HepG2 (cell line): ENCODE measurements at regions not wholly inside any gene's neighbourhood (a gene's known extent, or its start where the extent isn't known, plus 50 kb on each side); places are given as distances from the start of the nearest gene placed in this dataset.

Experiments used
- CHD2 ChIP-seq: IDR thresholded peaks from 2 replicates; pipeline ENCODE4 v1.6.1; 2011; ENCODE audit warnings: low read depth, low read length, improper control_type of control experiment
- HDAC6 ChIP-seq: fragments of 200-600 bp; sonication (generic); IDR thresholded peaks from 2 replicates; pipeline ENCODE4 v1.7.0; 2017; ENCODE audit warnings: mild to moderate bottlenecking, antibody characterized with exemption, low read length, low read depth
- JUN ChIP-seq: sonication (generic); formaldehyde crosslinking; IDR thresholded peaks from 2 replicates; pipeline ENCODE4 v1.4.0; 2020; ENCODE audit warnings: mild to moderate bottlenecking, missing genetic modification reagents
- PHF8 ChIP-seq: sonication (generic); formaldehyde crosslinking; IDR thresholded peaks from 2 replicates; pipeline ENCODE4 v1.5.0; 2020; ENCODE audit warnings: missing genetic modification reagents
- POLR2A ChIP-seq, 2 experiments: IDR thresholded peaks; 2 replicates each; pipeline ENCODE4 v1.6.1; 2011; ENCODE audit warnings: low read depth in 2 of 2, low read length in 2 of 2, mild to moderate bottlenecking in 1 of 2, moderate library complexity in 1 of 2; ENCODE audit not compliant: insufficient read depth in 1 of 2
- RFX5 ChIP-seq: IDR thresholded peaks from 2 replicates; pipeline ENCODE4 v1.6.1; 2011; ENCODE audit warnings: low read depth, low read length, improper control_type of control experiment
- SPEN ChIP-seq: sonication (generic); formaldehyde crosslinking; IDR thresholded peaks from 2 replicates; pipeline ENCODE4 v1.5.1; 2020; ENCODE audit warnings: low read depth, mild to moderate bottlenecking, missing genetic modification reagents
- THAP11 ChIP-seq: IDR thresholded peaks from 2 replicates; pipeline ENCODE4 v1.6.1; 2016; ENCODE audit warnings: missing biosample characterization, missing genetic modification reagents
- ZBTB21 ChIP-seq: sonication (generic); formaldehyde crosslinking; IDR thresholded peaks from 2 replicates; pipeline ENCODE4 v1.4.0; 2020; ENCODE audit warnings: missing genetic modification reagents
- TF ChIP-seq, protein P1 (sequence below): sonication (generic); formaldehyde crosslinking; IDR thresholded peaks from 2 replicates; pipeline ENCODE4 v1.4.0; 2020; ENCODE audit warnings: missing genetic modification reagents
- TF ChIP-seq, protein P2 (sequence below), 2 experiments: sonication (generic) in 1 of 2; formaldehyde crosslinking in 1 of 2; IDR thresholded peaks; 2 replicates each; pipeline versions ENCODE4 v1.5.1 to v1.6.1; 2011 to 2020; ENCODE audit warnings: borderline replicate concordance in 1 of 2, low read depth in 1 of 2, low read length in 1 of 2, mild to moderate bottlenecking in 1 of 2, missing genetic modification reagents in 1 of 2, moderate library complexity in 1 of 2
- TF ChIP-seq, protein P3 (sequence below): sonication (generic); formaldehyde crosslinking; IDR thresholded peaks from 2 replicates; pipeline ENCODE4 v1.5.0; 2020; ENCODE audit warnings: mild to moderate bottlenecking, missing genetic modification reagents, moderate library complexity
- TF ChIP-seq, protein P4 (sequence below), 2 experiments: sonication (generic) in 1 of 2; formaldehyde crosslinking in 1 of 2; IDR thresholded peaks; 2 replicates each; pipeline versions ENCODE4 v1.4.0 to v1.6.1; 2018 to 2020; ENCODE audit warnings: missing genetic modification reagents in 2 of 2, borderline replicate concordance in 1 of 2, low read depth in 1 of 2, mild to moderate bottlenecking in 1 of 2, missing biosample characterization in 1 of 2
- TF ChIP-seq, protein P5 (sequence below): sonication (generic); formaldehyde crosslinking; IDR thresholded peaks from 2 replicates; pipeline ENCODE4 v1.5.0; 2020; ENCODE audit warnings: missing genetic modification reagents

DNA sequence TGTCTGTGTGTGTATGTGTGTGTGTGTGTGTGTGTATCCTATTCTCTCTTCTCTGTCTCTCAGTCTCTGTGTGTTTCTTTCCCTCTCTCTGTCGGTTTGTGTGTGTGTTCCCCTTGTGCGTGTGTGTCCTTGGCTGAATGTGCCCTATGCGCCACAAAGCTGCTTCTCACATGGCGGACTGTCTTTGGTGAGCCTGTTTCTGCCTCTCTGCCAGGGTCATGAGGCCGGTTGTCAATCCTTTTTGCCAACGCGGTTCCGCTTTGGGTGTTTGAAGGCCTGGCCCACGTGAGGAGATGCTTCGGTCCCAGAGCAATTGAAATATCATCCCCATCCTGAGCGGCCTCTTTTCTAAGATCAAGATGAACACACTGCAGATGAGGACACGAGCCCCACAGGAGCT is 476.0 kb downstream of the SPATA31A7 start:
- TF ChIP-seq, protein P1, sequence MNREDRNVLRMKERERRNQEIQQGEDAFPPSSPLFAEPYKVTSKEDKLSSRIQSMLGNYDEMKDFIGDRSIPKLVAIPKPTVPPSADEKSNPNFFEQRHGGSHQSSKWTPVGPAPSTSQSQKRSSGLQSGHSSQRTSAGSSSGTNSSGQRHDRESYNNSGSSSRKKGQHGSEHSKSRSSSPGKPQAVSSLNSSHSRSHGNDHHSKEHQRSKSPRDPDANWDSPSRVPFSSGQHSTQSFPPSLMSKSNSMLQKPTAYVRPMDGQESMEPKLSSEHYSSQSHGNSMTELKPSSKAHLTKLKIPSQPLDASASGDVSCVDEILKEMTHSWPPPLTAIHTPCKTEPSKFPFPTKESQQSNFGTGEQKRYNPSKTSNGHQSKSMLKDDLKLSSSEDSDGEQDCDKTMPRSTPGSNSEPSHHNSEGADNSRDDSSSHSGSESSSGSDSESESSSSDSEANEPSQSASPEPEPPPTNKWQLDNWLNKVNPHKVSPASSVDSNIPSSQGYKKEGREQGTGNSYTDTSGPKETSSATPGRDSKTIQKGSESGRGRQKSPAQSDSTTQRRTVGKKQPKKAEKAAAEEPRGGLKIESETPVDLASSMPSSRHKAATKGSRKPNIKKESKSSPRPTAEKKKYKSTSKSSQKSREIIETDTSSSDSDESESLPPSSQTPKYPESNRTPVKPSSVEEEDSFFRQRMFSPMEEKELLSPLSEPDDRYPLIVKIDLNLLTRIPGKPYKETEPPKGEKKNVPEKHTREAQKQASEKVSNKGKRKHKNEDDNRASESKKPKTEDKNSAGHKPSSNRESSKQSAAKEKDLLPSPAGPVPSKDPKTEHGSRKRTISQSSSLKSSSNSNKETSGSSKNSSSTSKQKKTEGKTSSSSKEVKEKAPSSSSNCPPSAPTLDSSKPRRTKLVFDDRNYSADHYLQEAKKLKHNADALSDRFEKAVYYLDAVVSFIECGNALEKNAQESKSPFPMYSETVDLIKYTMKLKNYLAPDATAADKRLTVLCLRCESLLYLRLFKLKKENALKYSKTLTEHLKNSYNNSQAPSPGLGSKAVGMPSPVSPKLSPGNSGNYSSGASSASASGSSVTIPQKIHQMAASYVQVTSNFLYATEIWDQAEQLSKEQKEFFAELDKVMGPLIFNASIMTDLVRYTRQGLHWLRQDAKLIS, result no peak
- TF ChIP-seq ZBTB21 (CRISPR knock-in tag) (no peak), THAP11 (CRISPR knock-in tag) (no peak), POLR2A (IDR thresholded peaks at IDR 0.05; ENCODE audit: insufficient read depth in 1 of 2, low read depth in 2 of 2, low read length in 2 of 2) (no peak), PHF8 (CRISPR knock-in tag) (no peak), RFX5 (no peak), SPEN (CRISPR knock-in tag) (no peak), JUN (no peak), HDAC6 (no peak), CHD2 (no peak)
- TF ChIP-seq, protein P2, sequence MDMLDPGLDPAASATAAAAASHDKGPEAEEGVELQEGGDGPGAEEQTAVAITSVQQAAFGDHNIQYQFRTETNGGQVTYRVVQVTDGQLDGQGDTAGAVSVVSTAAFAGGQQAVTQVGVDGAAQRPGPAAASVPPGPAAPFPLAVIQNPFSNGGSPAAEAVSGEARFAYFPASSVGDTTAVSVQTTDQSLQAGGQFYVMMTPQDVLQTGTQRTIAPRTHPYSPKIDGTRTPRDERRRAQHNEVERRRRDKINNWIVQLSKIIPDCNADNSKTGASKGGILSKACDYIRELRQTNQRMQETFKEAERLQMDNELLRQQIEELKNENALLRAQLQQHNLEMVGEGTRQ (IDR thresholded peaks at IDR 0.05; ENCODE audit: low read depth, low read length), result no peak
- TF ChIP-seq, protein P2 (CRISPR knock-in tag; IDR thresholded peaks at IDR 0.05; ENCODE audit: borderline replicate concordance), result no peak
- TF ChIP-seq, protein P3, sequence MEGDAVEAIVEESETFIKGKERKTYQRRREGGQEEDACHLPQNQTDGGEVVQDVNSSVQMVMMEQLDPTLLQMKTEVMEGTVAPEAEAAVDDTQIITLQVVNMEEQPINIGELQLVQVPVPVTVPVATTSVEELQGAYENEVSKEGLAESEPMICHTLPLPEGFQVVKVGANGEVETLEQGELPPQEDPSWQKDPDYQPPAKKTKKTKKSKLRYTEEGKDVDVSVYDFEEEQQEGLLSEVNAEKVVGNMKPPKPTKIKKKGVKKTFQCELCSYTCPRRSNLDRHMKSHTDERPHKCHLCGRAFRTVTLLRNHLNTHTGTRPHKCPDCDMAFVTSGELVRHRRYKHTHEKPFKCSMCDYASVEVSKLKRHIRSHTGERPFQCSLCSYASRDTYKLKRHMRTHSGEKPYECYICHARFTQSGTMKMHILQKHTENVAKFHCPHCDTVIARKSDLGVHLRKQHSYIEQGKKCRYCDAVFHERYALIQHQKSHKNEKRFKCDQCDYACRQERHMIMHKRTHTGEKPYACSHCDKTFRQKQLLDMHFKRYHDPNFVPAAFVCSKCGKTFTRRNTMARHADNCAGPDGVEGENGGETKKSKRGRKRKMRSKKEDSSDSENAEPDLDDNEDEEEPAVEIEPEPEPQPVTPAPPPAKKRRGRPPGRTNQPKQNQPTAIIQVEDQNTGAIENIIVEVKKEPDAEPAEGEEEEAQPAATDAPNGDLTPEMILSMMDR, result no peak
- TF ChIP-seq, protein P4, sequence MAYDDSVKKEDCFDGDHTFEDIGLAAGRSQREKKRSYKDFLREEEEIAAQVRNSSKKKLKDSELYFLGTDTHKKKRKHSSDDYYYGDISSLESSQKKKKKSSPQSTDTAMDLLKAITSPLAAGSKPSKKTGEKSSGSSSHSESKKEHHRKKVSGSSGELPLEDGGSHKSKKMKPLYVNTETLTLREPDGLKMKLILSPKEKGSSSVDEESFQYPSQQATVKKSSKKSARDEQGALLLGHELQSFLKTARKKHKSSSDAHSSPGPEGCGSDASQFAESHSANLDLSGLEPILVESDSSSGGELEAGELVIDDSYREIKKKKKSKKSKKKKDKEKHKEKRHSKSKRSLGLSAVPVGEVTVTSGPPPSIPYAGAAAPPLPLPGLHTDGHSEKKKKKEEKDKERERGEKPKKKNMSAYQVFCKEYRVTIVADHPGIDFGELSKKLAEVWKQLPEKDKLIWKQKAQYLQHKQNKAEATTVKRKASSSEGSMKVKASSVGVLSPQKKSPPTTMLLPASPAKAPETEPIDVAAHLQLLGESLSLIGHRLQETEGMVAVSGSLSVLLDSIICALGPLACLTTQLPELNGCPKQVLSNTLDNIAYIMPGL (CRISPR knock-in tag; IDR thresholded peaks at IDR 0.05; ENCODE audit: borderline replicate concordance in 1 of 2, low read depth in 1 of 2), result no peak
- TF ChIP-seq, protein P5, sequence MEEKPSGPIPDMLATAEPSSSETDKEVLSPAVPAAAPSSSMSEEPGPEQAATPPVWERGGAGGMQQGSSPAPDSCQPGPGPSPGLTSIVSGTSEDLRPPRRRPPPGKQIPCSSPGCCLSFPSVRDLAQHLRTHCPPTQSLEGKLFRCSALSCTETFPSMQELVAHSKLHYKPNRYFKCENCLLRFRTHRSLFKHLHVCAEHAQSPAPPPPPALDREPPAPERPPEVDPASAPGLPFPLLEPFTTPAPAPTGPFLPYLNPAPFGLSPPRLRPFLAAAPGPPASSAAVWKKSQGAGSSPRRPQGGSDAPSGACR (CRISPR knock-in tag), result no peak
